Activated CD4-positive, alpha-beta T cell treated with anti-CD3 and anti-CD28 coated beads, Interleukin-2, amount 10 ng/mL, durations not matched to agents 7 days and 5 days (primary cell): ENCODE measurements at regions not wholly inside any gene's neighbourhood (a gene's known extent, or its start where the extent isn't known, plus 50 kb on each side); places are given as distances from the start of the nearest gene placed in this dataset.
"Not testable (repeated sequence)": the region's sequence is repeated elsewhere in the genome, so short reads cannot be mapped to it uniquely, and the experiment has no call there.

ENCODE experiments used
- CTCF ChIA-PET: fragments of 350-600 bp; sonication (Branson Sonifier 250); formaldehyde crosslinking; loops from one replicate; lab custom pipeline; 2021; ENCODE audit warnings: antibody characterized with exemption; lab: Charles Lee
- POLR2A ChIA-PET: fragments of 350-600 bp; sonication (Branson Sonifier 250); formaldehyde crosslinking; loops from one replicate; lab custom pipeline; 2021; ENCODE audit warnings: antibody characterized with exemption; lab: Charles Lee
- DNase-seq: peaks from one replicate; pipeline ENCODE4 v3.0.0-alpha.2; 2020
- H3K27ac Mint-ChIP-seq: one replicate; pipeline ENCODE4 v1.8.0; 2021; ENCODE audit warnings: mild to moderate bottlenecking, moderate library complexity, mixed read lengths
- H3K27me3 Mint-ChIP-seq: one replicate; pipeline ENCODE4 v1.8.0; 2021; ENCODE audit warnings: mixed read lengths
- H3K36me3 Mint-ChIP-seq: one replicate; pipeline ENCODE4 v1.8.0; 2021; ENCODE audit warnings: low read depth, mixed read lengths
- H3K4me1 Mint-ChIP-seq: one replicate; pipeline ENCODE4 v1.8.0; 2021; ENCODE audit warnings: mixed read lengths
- H3K4me3 Mint-ChIP-seq: one replicate; pipeline ENCODE4 v1.8.0; 2021; ENCODE audit warnings: mild to moderate bottlenecking, moderate library complexity, mixed read lengths
- H3K9me3 Mint-ChIP-seq: one replicate; pipeline ENCODE4 v1.8.0; 2021; ENCODE audit warnings: mixed read lengths

DNA sequence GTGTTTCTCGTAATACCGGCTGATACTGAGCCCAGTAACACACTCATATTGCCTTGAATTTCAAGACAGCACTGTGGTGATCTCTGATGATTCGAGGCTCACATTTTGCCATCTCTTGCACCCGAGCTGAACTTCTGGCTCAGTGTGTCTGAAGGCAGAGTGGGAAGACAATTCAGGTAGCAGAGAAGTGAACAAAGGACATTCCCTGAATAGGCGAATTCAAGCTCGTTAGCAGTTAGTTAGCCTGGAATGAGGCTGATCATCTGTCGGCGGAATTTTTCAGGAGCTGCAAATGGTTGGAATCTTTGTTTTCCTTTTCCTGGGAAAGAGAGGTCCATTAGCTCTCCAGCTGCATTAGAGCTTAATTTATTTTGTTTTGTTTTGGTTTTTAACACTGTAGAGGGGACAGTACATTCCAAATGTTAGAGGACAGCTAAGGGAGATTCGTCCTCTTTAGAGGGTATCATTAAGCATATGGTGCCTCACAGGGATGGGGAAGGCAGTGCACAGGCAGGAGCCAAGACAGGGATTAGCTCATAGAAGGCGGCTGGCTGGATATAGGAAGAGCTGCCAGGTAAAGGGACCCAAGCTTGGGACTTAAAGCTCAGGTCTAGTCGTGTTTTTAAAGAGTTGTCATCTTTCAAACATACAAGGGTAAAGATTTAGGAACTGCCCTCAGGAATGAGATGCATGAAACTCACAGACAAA is 119.7 kb upstream of the DLG1 start:
- ChIA-PET POLR2A (no interaction called here), CTCF (interaction anchor here (0.9 kb wide), 1 partner anchor 61 kb away, joined by 3 read pairs; no protein-coding TSS in a partner anchor)
- Mint-ChIP-seq H3K27ac (no peak overlapping the region), H3K9me3 (no peaks in the 10 kb centered on the region), H3K4me1 (no peaks in the 10 kb centered on the region), H3K27me3 (peaks cover 10% of the 10 kb centered on the region), H3K36me3 (no peaks in the 10 kb centered on the region), H3K4me3 (no peak overlapping the region)
- DNase-seq, result no peak

DNA sequence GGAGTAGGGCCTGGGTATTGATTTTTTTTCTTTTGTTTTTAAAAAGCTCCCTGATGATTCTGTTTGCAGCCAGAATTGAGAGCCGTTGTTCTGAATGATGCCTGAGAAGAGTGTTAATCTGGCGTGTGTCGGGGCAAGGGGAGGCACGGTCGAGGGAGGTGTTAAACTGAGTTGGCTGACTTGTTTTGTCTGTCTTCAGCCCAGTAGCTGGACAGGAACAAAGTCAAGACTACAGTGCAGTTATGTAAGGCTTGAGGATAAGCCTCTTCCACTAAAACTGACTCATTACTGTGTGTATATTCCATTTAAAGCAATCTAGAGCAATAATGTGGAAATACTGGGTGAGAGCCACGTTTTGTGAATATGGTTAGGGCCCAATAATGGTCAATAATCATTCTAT is 119.0 kb upstream of the DLG1 start:
- H3K27ac Mint-ChIP-seq, result no peak overlapping the region
- CTCF ChIA-PET, result no interaction called here
- POLR2A ChIA-PET, result no interaction called here
- DNase-seq, result no peak
- peaks cover 12% of the 10 kb centered on the region for H3K27me3 Mint-ChIP-seq
- H3K4me3 Mint-ChIP-seq, result no peak overlapping the region
- no peaks in the 10 kb centered on the region for H3K36me3 Mint-ChIP-seq
- H3K9me3 Mint-ChIP-seq, result no peaks in the 10 kb centered on the region
- no peaks in the 10 kb centered on the region for H3K4me1 Mint-ChIP-seq

GRCh38 chr3:197411899-197412298 is 113.5 kb upstream of the DLG1 start:
- DNase-seq, H3K27ac Mint-ChIP-seq, H3K27me3 Mint-ChIP-seq, H3K9me3 Mint-ChIP-seq, H3K4me3 Mint-ChIP-seq, CTCF ChIA-PET, POLR2A ChIA-PET, H3K4me1 Mint-ChIP-seq, H3K36me3 Mint-ChIP-seq: not testable (repeated sequence)

GRCh38 chr3:197410170-197410569 is 111.8 kb upstream of the DLG1 start:
- POLR2A ChIA-PET, H3K4me1 Mint-ChIP-seq, H3K27me3 Mint-ChIP-seq: not testable (repeated sequence)

DNA sequence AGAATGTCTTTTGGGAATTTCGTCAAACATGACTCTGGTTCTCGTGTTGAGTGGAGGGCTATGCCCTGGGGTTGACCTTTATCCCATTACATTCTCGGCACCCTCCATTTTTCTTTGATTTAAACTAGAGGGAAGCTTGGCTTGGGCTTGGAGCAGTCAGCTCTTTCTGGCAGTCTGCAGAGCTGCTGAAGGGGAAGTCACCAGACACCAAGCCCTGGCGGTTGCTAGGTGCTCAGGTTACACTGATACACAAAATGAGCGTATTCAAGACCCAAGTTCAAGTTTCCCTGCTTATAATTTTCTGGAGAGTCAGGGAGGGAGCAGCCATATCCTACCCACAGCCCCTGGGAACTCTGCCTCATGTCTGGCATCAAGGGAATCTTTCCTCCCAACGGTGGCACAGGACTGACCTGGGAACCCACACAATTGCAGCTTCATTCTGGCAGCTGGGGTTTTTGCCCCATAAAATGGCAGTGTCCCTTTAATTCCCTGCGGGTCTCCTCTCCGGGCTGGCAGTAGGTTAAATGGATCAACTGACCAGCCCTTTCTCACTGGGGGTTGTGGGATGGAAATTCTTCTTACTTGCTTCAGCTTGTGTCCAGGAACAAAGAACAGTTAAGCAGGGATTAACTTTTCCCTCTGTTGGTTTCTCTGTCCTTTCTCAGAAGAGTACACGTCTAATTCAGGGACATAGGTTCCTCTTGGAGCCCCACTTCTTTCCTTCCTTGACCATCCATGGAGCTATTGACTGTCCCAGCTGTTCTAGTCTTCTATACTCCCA is 110.0 kb upstream of the DLG1 start:
- no peak for DNase-seq
- H3K4me1 Mint-ChIP-seq, result no peaks in the 10 kb centered on the region
- no peak overlapping the region for H3K4me3 Mint-ChIP-seq
- ChIA-PET POLR2A (no interaction called here), CTCF (interaction anchor here (1.6 kb wide), 1 partner anchor 11 kb away, joined by 4 read pairs; no protein-coding TSS in a partner anchor)
- peaks cover 5% of the 10 kb centered on the region for H3K27me3 Mint-ChIP-seq
- no peak overlapping the region for H3K27ac Mint-ChIP-seq
- H3K36me3 Mint-ChIP-seq, result no peaks in the 10 kb centered on the region
- H3K9me3 Mint-ChIP-seq, result peaks cover 4% of the 10 kb centered on the region

More at GRCh38 chr3:197410170-197410569, 111.8 kb upstream of the DLG1 start:
- CTCF ChIA-PET, H3K4me3 Mint-ChIP-seq, H3K36me3 Mint-ChIP-seq, H3K27ac Mint-ChIP-seq, H3K9me3 Mint-ChIP-seq, DNase-seq: not testable (repeated sequence)

DNA sequence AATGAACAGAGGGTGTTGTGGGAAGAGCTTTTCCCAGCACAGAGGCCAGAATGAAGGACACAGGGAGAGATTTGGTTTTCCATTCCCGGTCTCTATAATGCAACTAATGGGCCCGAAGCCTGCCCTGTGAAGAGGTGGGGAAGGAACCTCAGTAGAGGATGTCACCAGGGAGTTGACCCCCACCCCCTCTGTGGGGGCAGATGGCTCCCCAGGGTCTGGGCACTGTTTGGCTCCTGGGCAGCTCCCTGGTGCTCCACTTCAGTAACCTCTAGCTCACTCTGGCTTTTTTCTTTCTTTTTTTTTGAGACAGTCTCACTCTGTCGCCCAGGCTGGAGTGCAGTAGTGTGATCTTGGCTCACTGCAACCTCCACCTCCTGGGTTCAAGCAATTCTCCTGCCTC is 109.1 kb upstream of the DLG1 start:
- POLR2A ChIA-PET, result no interaction called here
- Mint-ChIP-seq H3K4me3 (no peak overlapping the region), H3K4me1 (no peaks in the 10 kb centered on the region), H3K9me3 (peaks cover 4% of the 10 kb centered on the region), H3K36me3 (no peaks in the 10 kb centered on the region), H3K27ac (no peak overlapping the region), H3K27me3 (peaks cover 4% of the 10 kb centered on the region)
- DNase-seq, result no peak
- CTCF ChIA-PET, result no interaction called here

DNA sequence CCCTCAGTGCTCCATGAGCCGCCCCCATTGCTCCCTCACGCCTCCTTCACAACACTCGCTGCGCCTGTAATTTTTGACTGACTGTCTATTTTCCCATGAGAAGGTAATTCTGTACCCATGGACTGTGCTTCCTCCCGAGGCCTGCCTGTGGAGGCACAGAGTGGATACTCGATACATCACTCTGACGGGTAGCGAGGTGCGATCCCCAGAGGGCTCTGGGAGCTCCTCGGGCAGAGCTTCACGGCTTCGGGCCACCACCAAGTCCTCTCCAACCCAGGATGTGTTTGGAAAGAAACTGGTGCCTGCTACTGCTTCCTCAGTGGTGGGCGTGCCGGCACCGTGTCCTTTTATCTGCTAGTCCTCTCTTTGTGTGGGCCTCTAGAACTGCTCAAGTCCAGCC is 108.6 kb upstream of the DLG1 start:
- no peak for DNase-seq
- H3K27me3 Mint-ChIP-seq, result peaks cover 2% of the 10 kb centered on the region
- no peak overlapping the region for H3K4me3 Mint-ChIP-seq
- no peaks in the 10 kb centered on the region for H3K4me1 Mint-ChIP-seq
- H3K36me3 Mint-ChIP-seq, result no peaks in the 10 kb centered on the region
- H3K9me3 Mint-ChIP-seq, result peaks cover 4% of the 10 kb centered on the region
- H3K27ac Mint-ChIP-seq, result no peak overlapping the region
- ChIA-PET POLR2A (no interaction called here), CTCF (interaction anchor here (0.7 kb wide), 1 partner anchor 639 kb away, joined by 3 read pairs; no protein-coding TSS in a partner anchor)

DNA sequence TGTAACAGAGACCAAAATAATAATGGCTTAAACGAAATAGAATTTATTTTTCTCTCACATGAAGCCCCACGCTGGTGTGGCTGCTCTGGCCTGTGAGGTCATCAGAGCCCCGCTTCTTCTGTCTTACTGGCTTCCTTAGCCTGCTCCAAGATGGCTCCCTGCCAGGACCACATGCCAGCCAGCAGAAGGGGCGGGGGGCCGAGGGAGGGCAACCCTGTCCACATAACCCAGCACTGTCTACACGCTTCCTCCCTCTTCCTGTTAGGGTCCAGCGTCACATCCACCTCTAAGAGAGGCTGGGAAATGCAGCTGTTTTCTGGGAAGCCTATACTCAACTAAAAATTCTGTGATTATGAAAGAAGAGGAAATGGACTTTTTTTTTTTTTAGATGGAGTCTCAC is 107.9 kb upstream of the DLG1 start:
- CTCF ChIA-PET, result interaction anchor here (0.7 kb wide), 1 partner anchor 638 kb away, joined by 3 read pairs; no protein-coding TSS in a partner anchor

GRCh38 chr3:197404754-197405153 is 106.3 kb upstream of the DLG1 start:
- POLR2A ChIA-PET, result no interaction called here
- H3K4me3 Mint-ChIP-seq, result no peak overlapping the region
- no peaks in the 10 kb centered on the region for H3K36me3 Mint-ChIP-seq
- H3K27ac Mint-ChIP-seq, result no peak overlapping the region
- H3K9me3 Mint-ChIP-seq, result no peaks in the 10 kb centered on the region
- H3K27me3 Mint-ChIP-seq, result no peaks in the 10 kb centered on the region
- DNase-seq, result no peak
- no peaks in the 10 kb centered on the region for H3K4me1 Mint-ChIP-seq
- CTCF ChIA-PET, result interaction anchor here (1.3 kb wide), 1 partner anchor 9 kb away, joined by 3 read pairs; no protein-coding TSS in a partner anchor

More for the DNA sequence above, 107.9 kb upstream of the DLG1 start:
- DNase-seq, result no peak
- Mint-ChIP-seq H3K27ac (no peak overlapping the region), H3K27me3 (no peaks in the 10 kb centered on the region), H3K4me1 (no peaks in the 10 kb centered on the region), H3K9me3 (peaks cover 2% of the 10 kb centered on the region), H3K4me3 (no peak overlapping the region), H3K36me3 (no peaks in the 10 kb centered on the region)
- POLR2A ChIA-PET, result no interaction called here

DNA sequence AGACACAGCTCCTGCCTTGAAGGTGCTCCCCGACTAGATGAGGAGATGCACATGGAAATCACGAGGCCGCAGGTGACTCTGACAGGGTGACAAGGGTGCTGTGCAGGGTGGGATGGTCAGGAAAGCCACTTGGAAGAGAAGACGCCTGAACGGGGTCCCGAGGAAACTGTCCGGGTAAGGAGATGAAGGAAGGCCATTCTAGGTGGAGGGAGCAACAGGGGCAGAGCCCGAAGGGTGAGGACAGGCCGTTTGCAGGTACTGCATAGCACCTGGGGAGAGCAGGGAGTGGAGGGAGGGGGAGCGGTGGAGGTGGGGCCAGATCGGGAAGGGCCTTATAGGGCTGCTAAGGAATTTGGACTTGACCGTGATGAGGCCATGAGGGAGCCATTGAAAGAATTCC is 105.6 kb upstream of the DLG1 start:
- POLR2A ChIA-PET, result no interaction called here
- H3K36me3 Mint-ChIP-seq, result no peaks in the 10 kb centered on the region

GRCh38 chr3:197402401-197402800 is 104.0 kb upstream of the DLG1 start:
- POLR2A ChIA-PET, DNase-seq, H3K27me3 Mint-ChIP-seq, H3K27ac Mint-ChIP-seq, H3K4me3 Mint-ChIP-seq, CTCF ChIA-PET, H3K9me3 Mint-ChIP-seq, H3K36me3 Mint-ChIP-seq, H3K4me1 Mint-ChIP-seq: not testable (repeated sequence)

More for the DNA sequence above, 105.6 kb upstream of the DLG1 start:
- Mint-ChIP-seq H3K27ac (no peak overlapping the region), H3K9me3 (no peaks in the 10 kb centered on the region), H3K4me3 (no peak overlapping the region), H3K4me1 (no peaks in the 10 kb centered on the region), H3K27me3 (no peaks in the 10 kb centered on the region)
- DNase-seq, result no peak
- CTCF ChIA-PET, result no interaction called here

DNA sequence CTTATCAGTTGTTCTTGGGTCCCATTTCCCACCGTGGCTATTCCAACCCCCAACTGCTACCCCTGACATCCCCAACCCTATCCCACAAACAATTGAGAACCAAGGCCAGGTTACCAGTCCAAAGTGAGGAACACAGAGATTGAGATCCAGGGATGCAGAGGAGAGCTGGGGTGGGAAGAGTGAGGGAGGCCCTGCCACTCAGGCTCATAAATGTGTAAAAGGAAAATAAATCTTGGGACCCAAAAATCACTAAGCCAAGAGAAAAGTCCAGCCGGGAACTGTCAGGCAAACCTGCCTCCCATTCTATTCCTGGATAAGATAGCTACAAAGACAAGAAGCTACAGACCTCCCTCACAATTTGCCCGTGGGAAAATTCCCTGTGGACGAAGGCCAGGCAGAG is 101.1 kb upstream of the DLG1 start:
- POLR2A ChIA-PET, result no interaction called here
- Mint-ChIP-seq H3K36me3 (no peaks in the 10 kb centered on the region), H3K9me3 (no peaks in the 10 kb centered on the region), H3K4me3 (no peak overlapping the region), H3K27me3 (no peaks in the 10 kb centered on the region), H3K27ac (no peak overlapping the region), H3K4me1 (peaks cover 6% of the 10 kb centered on the region)
- no peak for DNase-seq
- CTCF ChIA-PET, result interaction anchor here (0.6 kb wide), 1 partner anchor 214 kb away, joined by 3 read pairs; no protein-coding TSS in a partner anchor

GRCh38 chr3:197398286-197398878 is 100.0 kb upstream of the DLG1 start:
- POLR2A ChIA-PET, result no interaction called here
- CTCF ChIA-PET, result no interaction called here
- no peaks in the 10 kb centered on the region for H3K36me3 Mint-ChIP-seq
- peaks cover 15% of the 10 kb centered on the region for H3K4me1 Mint-ChIP-seq
- no peaks in the 10 kb centered on the region for H3K9me3 Mint-ChIP-seq
- DNase-seq, result no peak
- H3K4me3 Mint-ChIP-seq, result no peak overlapping the region
- no peak overlapping the region for H3K27ac Mint-ChIP-seq
- no peaks in the 10 kb centered on the region for H3K27me3 Mint-ChIP-seq
